ENCODE measurements at regions not wholly inside any gene's neighbourhood (a gene's known extent, or its start where the extent isn't known, plus 50 kb on each side); places are given as distances from the start of the nearest gene placed in this dataset.

- peak; percentile 88 for TF ChIP-seq SAP130 (CRISPR knock-in tag; IDR thresholded peaks at IDR 0.05; ENCODE audit: low read depth)
- TF ChIP-seq HNF1B (CRISPR knock-in tag; IDR thresholded peaks at IDR 0.05): peak; percentile 98
- TF ChIP-seq NFATC3 (CRISPR knock-in tag; IDR thresholded peaks at IDR 0.05): no peak
- peak; percentile 98 for TF ChIP-seq ZNF772 (CRISPR knock-in tag; IDR thresholded peaks at IDR 0.05)
- TF ChIP-seq BRD4 (CRISPR knock-in tag; IDR thresholded peaks at IDR 0.05): 0 out of 2 replicates have a peak, but pooled peaks have one; percentile 88
- peak; percentile 28; the same call in 1 of the 2 replicates for TF ChIP-seq FUBP1 (CRISPR knock-in tag; IDR thresholded peaks at IDR 0.05; ENCODE audit: borderline replicate concordance)
- TF ChIP-seq ZNF260 (CRISPR knock-in tag; IDR thresholded peaks at IDR 0.05; ENCODE audit: borderline replicate concordance, low read depth): no peak
- TF ChIP-seq ZNF569 (CRISPR knock-in tag; IDR thresholded peaks at IDR 0.05; ENCODE audit: borderline replicate concordance): 0 out of 2 replicates have a peak, but pooled peaks have one; percentile 97
- peak; percentile 100 for TF ChIP-seq KIAA2018 (CRISPR knock-in tag; IDR thresholded peaks at IDR 0.05; ENCODE audit: borderline replicate concordance)
- peak; percentile 76; the same call in 1 of the 2 replicates for TF ChIP-seq ZFP36L1 (CRISPR knock-in tag; IDR thresholded peaks at IDR 0.05)
- peak; percentile 67; the same call in 1 of the 2 replicates for TF ChIP-seq ZNF343 (CRISPR knock-in tag; IDR thresholded peaks at IDR 0.05)
- no peak for TF ChIP-seq NKX3-1 (CRISPR knock-in tag; IDR thresholded peaks at IDR 0.05)
- TF ChIP-seq ELF4 (CRISPR knock-in tag; IDR thresholded peaks at IDR 0.05; ENCODE audit: borderline replicate concordance): peak; percentile 93
- peak; percentile 99 for TF ChIP-seq MED1 (CRISPR knock-in tag; IDR thresholded peaks at IDR 0.05)
These were observed 330.6 kb upstream of the FBXO33 start (continued) for GRCh38 chr14:39762576-39763401.

All from HepG2 (cell line).